HepG2 (cell line): ENCODE measurements at regions not wholly inside any gene's neighbourhood (a gene's known extent, or its start where the extent isn't known, plus 50 kb on each side); places are given as distances from the start of the nearest gene placed in this dataset.

Experiments used
- ATAC-seq: fragments of 200-7000 bp; cut with Tn5 transposase; 3 replicates; pipeline ENCODE4 v1.9.1; 2020; ENCODE audit warnings: mild to moderate bottlenecking, moderate library complexity
- BruUV-seq: library from RNA; stranded (reverse); fragments of 400-500 nt; replicated peaks from 2 replicates; lab custom pipeline; 2021; lab: Mats Ljungman, UMichigan
- CTCF ChIA-PET: fragments of 300-600 bp; formaldehyde crosslinking; extraction: SDS; loops from one replicate; lab custom pipeline; 2021; ENCODE audit warnings: low total read pairs, inconsistent platforms, low intra/inter-chr PET ratio; lab: Yijun Ruan, JAX
- POLR2A ChIA-PET: fragments of 350-600 bp; sonication (Branson Sonifier 250); formaldehyde crosslinking; loops from one replicate; lab custom pipeline; 2020; ENCODE audit warnings: antibody characterized with exemption, inconsistent platforms; lab: Yijun Ruan, JAX
- DNase-seq: peaks from one replicate; pipeline ENCODE4 v3.0.0-alpha.2; 2015; ENCODE audit warnings: low spot score
- FAIRE-seq: peaks from 3 replicates; lab custom pipeline; 2011; peaks lifted over from hg19 to GRCh38; lab: Jason Lieb, UNC
- H2AFZ ChIP-seq: one replicate; pipeline ENCODE4 v1.6.1; 2011; ENCODE audit warnings: low read length, inconsistent platforms
- H3K27ac ChIP-seq: fragments of 300-600 bp; 3 replicates; pipeline ENCODE4 v1.8.0; 2011; ENCODE audit warnings: mixed run types, mild to moderate bottlenecking, mixed read lengths, low read length, inconsistent platforms; ENCODE audit not compliant: insufficient read depth; ENCODE audit errors: extremely low read length
- H3K27me3 ChIP-seq, 2 experiments: fragments of 200-600 bp in 1 of 2; 2 replicates in 1 of 2; 3 replicates in 1 of 2; pipeline versions ENCODE4 v1.6.0 to v1.8.0; 2011; ENCODE audit warnings: low read length in 2 of 2, mild to moderate bottlenecking in 2 of 2, moderate library complexity in 2 of 2, inconsistent platforms in 1 of 2; ENCODE audit not compliant: insufficient read depth in 2 of 2, control insufficient read depth in 1 of 2
- H3K36me3 ChIP-seq, 2 experiments: fragments of 200-600 bp in 1 of 2; replicated peaks in 1 of 2; 2 replicates in 1 of 2; 3 replicates in 1 of 2; pipeline versions ENCODE4 v1.5.1 to v1.8.0; 2011; ENCODE audit warnings: low read length in 2 of 2, inconsistent platforms in 1 of 2; ENCODE audit not compliant: insufficient read depth in 2 of 2, control insufficient read depth in 1 of 2
- H3K4me1 ChIP-seq: 2 replicates; pipeline ENCODE4 v1.5.1; 2012; ENCODE audit warnings: low read length, inconsistent platforms; ENCODE audit not compliant: insufficient read depth
- H3K4me2 ChIP-seq: 2 replicates; pipeline ENCODE4 v1.6.0; 2011; ENCODE audit warnings: low read depth, low read length, inconsistent platforms
- H3K4me3 ChIP-seq, 3 experiments: fragments of 200-600 bp in 1 of 3; sonication (generic), shearing (Covaris generic) in 1 of 3; replicated peaks in 1 of 3; 2 replicates each; pipeline ENCODE4 v1.5.1; 2011 to 2016; ENCODE audit warnings: low read length in 3 of 3, inconsistent platforms in 2 of 3, low read depth in 2 of 3, mild to moderate bottlenecking in 2 of 3, control low read depth in 1 of 3, mixed read lengths in 1 of 3; ENCODE audit not compliant: insufficient read depth in 1 of 3
- H3K79me2 ChIP-seq: one replicate; pipeline ENCODE4 v1.6.1; 2011; ENCODE audit warnings: low read length, inconsistent platforms; ENCODE audit not compliant: insufficient read depth
- H3K9ac ChIP-seq: 2 replicates; pipeline ENCODE4 v1.6.0; 2011; ENCODE audit warnings: mild to moderate bottlenecking, low read depth, low read length, inconsistent platforms; ENCODE audit not compliant: insufficient read depth
- H3K9me3 ChIP-seq: 2 replicates; pipeline ENCODE4 v1.5.1; 2012; ENCODE audit warnings: mild to moderate bottlenecking, low read length
- H4K20me1 ChIP-seq: 2 replicates; pipeline ENCODE4 v1.6.0; 2011; ENCODE audit warnings: inconsistent platforms, mild to moderate bottlenecking, low read length, moderate library complexity; ENCODE audit not compliant: insufficient read depth
- CBX5 ChIP-seq: sonication (generic); formaldehyde crosslinking; IDR thresholded peaks from 2 replicates; pipeline ENCODE4 v1.4.0; 2020; ENCODE audit warnings: missing genetic modification reagents, borderline replicate concordance
- CC2D1A ChIP-seq: sonication (generic); formaldehyde crosslinking; IDR thresholded peaks from 2 replicates; pipeline ENCODE4 v1.8.1; 2023; ENCODE audit warnings: mild to moderate bottlenecking, missing genetic modification reagents
- FOXK1 ChIP-seq: sonication (generic); formaldehyde crosslinking; IDR thresholded peaks from 2 replicates; pipeline ENCODE4 v1.4.0; 2020; ENCODE audit warnings: low read depth, missing genetic modification reagents, borderline replicate concordance
- MED13 ChIP-seq: sonication (generic); formaldehyde crosslinking; IDR thresholded peaks from 2 replicates; pipeline ENCODE4 v1.5.0; 2020; ENCODE audit warnings: missing genetic modification reagents
- NFIB ChIP-seq: sonication (generic); formaldehyde crosslinking; IDR thresholded peaks from 2 replicates; pipeline ENCODE4 v1.9.0; 2021; ENCODE audit warnings: missing genetic modification reagents, mild to moderate bottlenecking, borderline replicate concordance
- SMC3 ChIP-seq: IDR thresholded peaks from 2 replicates; pipeline ENCODE4 v1.6.1; 2011; ENCODE audit warnings: low read length, improper control_type of control experiment
- TGIF2 ChIP-seq: IDR thresholded peaks from 2 replicates; pipeline ENCODE4 v1.6.1; 2016; ENCODE audit warnings: control low read depth, missing compliant biosample characterization
- ZNF207 ChIP-seq: fragments of 450-650 bp; IDR thresholded peaks from 2 replicates; pipeline ENCODE4 v1.6.1; 2016; ENCODE audit warnings: antibody characterized with exemption, borderline replicate concordance
- ZNF225 ChIP-seq: sonication (generic); formaldehyde crosslinking; IDR thresholded peaks from 2 replicates; pipeline ENCODE4 v1.4.0; 2020; ENCODE audit warnings: mild to moderate bottlenecking, missing genetic modification reagents
- ZNF253 ChIP-seq: sonication (generic); formaldehyde crosslinking; IDR thresholded peaks from 2 replicates; pipeline ENCODE4 v1.8.0; 2022; ENCODE audit warnings: mild to moderate bottlenecking, missing genetic modification reagents, borderline replicate concordance
- ZNF737 ChIP-seq: sonication (generic); formaldehyde crosslinking; IDR thresholded peaks from 2 replicates; pipeline ENCODE4 v1.5.0; 2020; ENCODE audit warnings: missing genetic modification reagents, mild to moderate bottlenecking, borderline replicate concordance
- ZNF772 ChIP-seq: sonication (generic); formaldehyde crosslinking; IDR thresholded peaks from 2 replicates; pipeline ENCODE4 v1.5.0; 2020; ENCODE audit warnings: mild to moderate bottlenecking, missing genetic modification reagents
- ZSCAN31 ChIP-seq: sonication (generic); formaldehyde crosslinking; IDR thresholded peaks from 2 replicates; pipeline ENCODE4 v1.5.0; 2020; ENCODE audit warnings: low read depth, mild to moderate bottlenecking, missing genetic modification reagents
- WGBS: methylation state at CpG from one replicate; pipeline ENCODE4 v1.1.6; 2017; ENCODE audit warnings: low lambda C conversion rate; 5-methylcytosine and 5-hydroxymethylcytosine counted together
- in situ Hi-C: cut with HindIII; loops from 2 replicates; pipeline ENCODE4 v1.10.0; 2017; ENCODE audit warnings: low pct_unique_long_range_greater_than_20kb; ENCODE audit not compliant: extremely low pct_ligation_motif_present
- intact Hi-C: fragments of 100-400 bp; cut with micrococcal nuclease; formaldehyde crosslinking; loops from one replicate; pipeline ENCODE4 v1.10.0; 2022; ENCODE audit not compliant: unreplicated experiment
- TF ChIP-seq, protein P1 (sequence below): sonication (generic); formaldehyde crosslinking; IDR thresholded peaks from 2 replicates; pipeline ENCODE4 v1.4.0; 2020; ENCODE audit warnings: low read depth, mild to moderate bottlenecking, missing genetic modification reagents

- intact Hi-C loops = no loop called here
- no peak overlapping the region for H3K27ac ChIP-seq
- peaks cover 27% of the 10 kb centered on the region for H3K9me3 ChIP-seq
- H3K4me2 ChIP-seq = no peak overlapping the region
- DNase-seq (no peak), ATAC-seq (no peak), FAIRE-seq (no peak)
- no peaks in the 10 kb centered on the region for H3K27me3 ChIP-seq
- no peak overlapping the region for H3K9ac ChIP-seq
- WGBS = under 1% methylated on average over 4 of the region's 4 CpGs
- no TSS peak for BruUV-seq
- in situ Hi-C loops = no loop called here
- no peaks in the 10 kb centered on the region for H3K79me2 ChIP-seq
- ChIA-PET POLR2A (no interaction called here), CTCF (no interaction called here)
- no peak overlapping the region for H2AFZ ChIP-seq
- no peak overlapping the region for H3K4me3 ChIP-seq
- H3K4me1 ChIP-seq = no peaks in the 10 kb centered on the region
- no peaks in the 10 kb centered on the region for H3K36me3 ChIP-seq
- TF ChIP-seq NFIB (CRISPR knock-in tag) (no peak), ZNF225 (no peak), SMC3 (no peak), ZSCAN31 (CRISPR knock-in tag) (no peak), ZNF207 (no peak), ZNF772 (no peak), MED13 (no peak), ZNF737 (CRISPR knock-in tag) (no peak), CBX5 (CRISPR knock-in tag) (no peak), ZNF253 (no peak), FOXK1 (no peak), CC2D1A (no peak), TGIF2 (CRISPR knock-in tag) (no peak)
- TF ChIP-seq, protein P1, sequence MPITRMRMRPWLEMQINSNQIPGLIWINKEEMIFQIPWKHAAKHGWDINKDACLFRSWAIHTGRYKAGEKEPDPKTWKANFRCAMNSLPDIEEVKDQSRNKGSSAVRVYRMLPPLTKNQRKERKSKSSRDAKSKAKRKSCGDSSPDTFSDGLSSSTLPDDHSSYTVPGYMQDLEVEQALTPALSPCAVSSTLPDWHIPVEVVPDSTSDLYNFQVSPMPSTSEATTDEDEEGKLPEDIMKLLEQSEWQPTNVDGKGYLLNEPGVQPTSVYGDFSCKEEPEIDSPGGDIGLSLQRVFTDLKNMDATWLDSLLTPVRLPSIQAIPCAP (CRISPR knock-in tag) = no peak
- no peaks in the 10 kb centered on the region for H4K20me1 ChIP-seq
Measured at GRCh38 chr20:60787276-60787675, 464.8 kb upstream of the CDH4 start.
